ENCODE measurements at regions not wholly inside any gene's neighbourhood (a gene's known extent, or its start where the extent isn't known, plus 50 kb on each side); places are given as distances from the start of the nearest gene placed in this dataset.

- Histone ChIP-seq H3K27me3 (ENCODE audit: low read length) (no peaks in the 10 kb centered on the region), H3K36me3 (ENCODE audit: low read length) (no peaks in the 10 kb centered on the region), H4K20me1 (ENCODE audit: low read depth, low read length) (no peaks in the 10 kb centered on the region), H3K9me2 (replicated peaks; ENCODE audit: insufficient read depth, low read length) (no peaks in the 10 kb centered on the region), H3F3A (ENCODE audit: insufficient read depth) (no peaks in the 10 kb centered on the region), H3K4me3 (ENCODE audit: insufficient read depth, low read length, poor library complexity, severe bottlenecking) (no peak overlapping the region), H3K4me2 (ENCODE audit: low read depth, low read length, poor library complexity, severe bottlenecking) (no peak overlapping the region), H3K9ac (ENCODE audit: low read length) (no peak overlapping the region), H3K27ac (ENCODE audit: low read depth, low read length) (no peak overlapping the region), H3K9me3 (ENCODE audit: insufficient read depth, low read length) (no peaks in the 10 kb centered on the region), H3K79me2 (ENCODE audit: insufficient read depth, low read length) (no peaks in the 10 kb centered on the region), H2AFZ (ENCODE audit: low read depth, low read length, severe bottlenecking) (no peak overlapping the region)
- TF ChIP-seq CTCF (IDR thresholded peaks at IDR 0.05; ENCODE audit: insufficient read depth, low read length, poor library complexity, severe bottlenecking): no peak
- no peak for TF ChIP-seq EZH2phosphoT487 (conservative IDR thresholded peaks at IDR 0.05; ENCODE audit: low read length)
Measured at GRCh38 chr14:62206456-62206855, 444.2 kb downstream of the SNAPC1 start.

GRCh38 chr14:62209287-62209899, 447.2 kb downstream of the SNAPC1 start:
- Histone ChIP-seq H3K79me2 (ENCODE audit: insufficient read depth, low read length) (no peaks in the 10 kb centered on the region), H3K9ac (ENCODE audit: low read length) (no peak overlapping the region), H3K27me3 (ENCODE audit: low read length) (no peaks in the 10 kb centered on the region), H3K4me2 (ENCODE audit: low read depth, low read length, poor library complexity, severe bottlenecking) (no peak overlapping the region), H3K36me3 (ENCODE audit: low read length) (no peaks in the 10 kb centered on the region), H3K27ac (ENCODE audit: low read depth, low read length) (no peak overlapping the region), H4K20me1 (ENCODE audit: low read depth, low read length) (no peaks in the 10 kb centered on the region), H3K4me3 (ENCODE audit: insufficient read depth, low read length, poor library complexity, severe bottlenecking) (no peak overlapping the region), H3K9me3 (ENCODE audit: insufficient read depth, low read length) (no peaks in the 10 kb centered on the region), H3K9me2 (replicated peaks; ENCODE audit: insufficient read depth, low read length) (no peaks in the 10 kb centered on the region), H2AFZ (ENCODE audit: low read depth, low read length, severe bottlenecking) (no peak overlapping the region), H3F3A (ENCODE audit: insufficient read depth) (no peaks in the 10 kb centered on the region)
- TF ChIP-seq EZH2phosphoT487 (conservative IDR thresholded peaks at IDR 0.05; ENCODE audit: low read length) (no peak), CTCF (IDR thresholded peaks at IDR 0.05; ENCODE audit: insufficient read depth, low read length, poor library complexity, severe bottlenecking) (no peak)

GRCh38 chr14:62213516-62213915, 451.3 kb downstream of the SNAPC1 start:
- TF ChIP-seq EZH2phosphoT487 (conservative IDR thresholded peaks at IDR 0.05; ENCODE audit: low read length) (no peak), CTCF (IDR thresholded peaks at IDR 0.05; ENCODE audit: insufficient read depth, low read length, poor library complexity, severe bottlenecking) (no peak)
- H3K9me3 ChIP-seq (ENCODE audit: insufficient read depth, low read length): no peaks in the 10 kb centered on the region
- H3K36me3 ChIP-seq (ENCODE audit: low read length): no peaks in the 10 kb centered on the region

More at GRCh38 chr14:62213516-62213915, 451.3 kb downstream of the SNAPC1 start:
- no peaks in the 10 kb centered on the region for H4K20me1 ChIP-seq (ENCODE audit: low read depth, low read length)
- H3K9me2 ChIP-seq (replicated peaks; ENCODE audit: insufficient read depth, low read length): no peaks in the 10 kb centered on the region
- H3F3A ChIP-seq (ENCODE audit: insufficient read depth): no peaks in the 10 kb centered on the region
- H3K4me2 ChIP-seq (ENCODE audit: low read depth, low read length, poor library complexity, severe bottlenecking): no peak overlapping the region
- H3K27me3 ChIP-seq (ENCODE audit: low read length): no peaks in the 10 kb centered on the region
- no peak overlapping the region for H2AFZ ChIP-seq (ENCODE audit: low read depth, low read length, severe bottlenecking)
- no peaks in the 10 kb centered on the region for H3K79me2 ChIP-seq (ENCODE audit: insufficient read depth, low read length)
- no peak overlapping the region for H3K9ac ChIP-seq (ENCODE audit: low read length)
- H3K27ac ChIP-seq (ENCODE audit: low read depth, low read length): no peak overlapping the region
- no peak overlapping the region for H3K4me3 ChIP-seq (ENCODE audit: insufficient read depth, low read length, poor library complexity, severe bottlenecking)

All from SU-DHL-6 (cell line).